ENCODE measurements at regions not wholly inside any gene's neighbourhood (a gene's known extent, or its start where the extent isn't known, plus 50 kb on each side); places are given as distances from the start of the nearest gene placed in this dataset.
A peak's percentile ranks its signal among the peaks of the same experiment; 100 is the strongest.

GRCh38 chr16:9497750-9498149 is 406.3 kb downstream of the HAPSTR1 start:
- DNase-seq (ENCODE audit: low spot score) = no peak
- BruUV-seq (replicated peaks) = no TSS peak
- no peaks in the 10 kb centered on the region for H3K9me3 ChIP-seq (ENCODE audit: low read depth, low read length, poor library complexity, severe bottlenecking)
- POLR2A ChIA-PET (ENCODE audit: low non-redundant PET) = no interaction called here
- no peaks in the 10 kb centered on the region for H3K4me1 ChIP-seq (ENCODE audit: insufficient read depth, low read length, poor library complexity, severe bottlenecking)
- no peak overlapping the region for H3K4me3 ChIP-seq (ENCODE audit: low read depth, low read length, poor library complexity, severe bottlenecking)
- no peaks in the 10 kb centered on the region for H3K27me3 ChIP-seq (replicated peaks; ENCODE audit: insufficient read depth, low read depth, low read length, poor library complexity)
- CTCF ChIA-PET = no interaction called here
- TF ChIP-seq EZH2 (IDR thresholded peaks at IDR 0.05; ENCODE audit: borderline replicate concordance, low read depth, low read length, poor library complexity, severe bottlenecking) (no peak), CTCF (conservative IDR thresholded peaks at IDR 0.05; ENCODE audit: low read depth, low read length) (no peak)
- no peaks in the 10 kb centered on the region for H3K36me3 ChIP-seq (ENCODE audit: insufficient read depth, low read length, poor library complexity, severe bottlenecking)
- intact Hi-C loops (cut with micrococcal nuclease; ENCODE audit: unreplicated experiment) = no loop called here
- no peak overlapping the region for H3K27ac ChIP-seq (ENCODE audit: low read depth, low read length, poor library complexity, severe bottlenecking)

GRCh38 chr16:9499941-9500593 is 408.6 kb downstream of the HAPSTR1 start:
- no peaks in the 10 kb centered on the region for H3K27me3 ChIP-seq (replicated peaks; ENCODE audit: insufficient read depth, low read depth, low read length, poor library complexity)
- ChIA-PET POLR2A (ENCODE audit: low non-redundant PET) (no interaction called here), CTCF (no interaction called here)
- intact Hi-C loops (cut with micrococcal nuclease; ENCODE audit: unreplicated experiment) = no loop called here
- H3K4me1 ChIP-seq (ENCODE audit: insufficient read depth, low read length, poor library complexity, severe bottlenecking) = no peaks in the 10 kb centered on the region
- no TSS peak for BruUV-seq (replicated peaks)
- no peaks in the 10 kb centered on the region for H3K36me3 ChIP-seq (ENCODE audit: insufficient read depth, low read length, poor library complexity, severe bottlenecking)
- peak; percentile 33 for DNase-seq (ENCODE audit: low spot score)
- TF ChIP-seq EZH2 (IDR thresholded peaks at IDR 0.05; ENCODE audit: borderline replicate concordance, low read depth, low read length, poor library complexity, severe bottlenecking) = no peak
- no peaks in the 10 kb centered on the region for H3K9me3 ChIP-seq (ENCODE audit: low read depth, low read length, poor library complexity, severe bottlenecking)
- H3K4me3 ChIP-seq (ENCODE audit: low read depth, low read length, poor library complexity, severe bottlenecking) = no peak overlapping the region
- H3K27ac ChIP-seq (ENCODE audit: low read depth, low read length, poor library complexity, severe bottlenecking) = no peak overlapping the region

- no peak overlapping the region for H3K27ac ChIP-seq (ENCODE audit: low read depth, low read length, poor library complexity, severe bottlenecking)
- ChIA-PET CTCF (no interaction called here), POLR2A (ENCODE audit: low non-redundant PET) (no interaction called here)
- no peaks in the 10 kb centered on the region for H3K27me3 ChIP-seq (replicated peaks; ENCODE audit: insufficient read depth, low read depth, low read length, poor library complexity)
- DNase-seq (ENCODE audit: low spot score) = no peak
- intact Hi-C loops (cut with micrococcal nuclease; ENCODE audit: unreplicated experiment) = no loop called here
- no peak overlapping the region for H3K4me3 ChIP-seq (ENCODE audit: low read depth, low read length, poor library complexity, severe bottlenecking)
- TF ChIP-seq EZH2 (IDR thresholded peaks at IDR 0.05; ENCODE audit: borderline replicate concordance, low read depth, low read length, poor library complexity, severe bottlenecking) (no peak), CTCF (conservative IDR thresholded peaks at IDR 0.05; ENCODE audit: low read depth, low read length) (no peak)
- H3K9me3 ChIP-seq (ENCODE audit: low read depth, low read length, poor library complexity, severe bottlenecking) = no peaks in the 10 kb centered on the region
- H3K4me1 ChIP-seq (ENCODE audit: insufficient read depth, low read length, poor library complexity, severe bottlenecking) = no peaks in the 10 kb centered on the region
- H3K36me3 ChIP-seq (ENCODE audit: insufficient read depth, low read length, poor library complexity, severe bottlenecking) = no peaks in the 10 kb centered on the region
- BruUV-seq (replicated peaks) = no TSS peak
Measured at GRCh38 chr16:9500872-9501271, 409.4 kb downstream of the HAPSTR1 start.
